Mesenchymal stem cell (in vitro differentiated cells and primary cell): ENCODE measurements at regions not wholly inside any gene's neighbourhood (a gene's known extent, or its start where the extent isn't known, plus 50 kb on each side); places are given as distances from the start of the nearest gene placed in this dataset.
A peak's percentile ranks its signal among the peaks of the same experiment; 100 is the strongest.
"Not testable (repeated sequence)": the region's sequence is repeated elsewhere in the genome, so short reads cannot be mapped to it uniquely, and the experiment has no call there.

Experiments used
- DNase-seq: peaks from one replicate; pipeline ENCODE4 v3.0.0-alpha.2; 2013
- H2AFZ ChIP-seq: one replicate; pipeline ENCODE4 v1.6.1; 2013; ENCODE audit warnings: low read depth, mild to moderate bottlenecking, control low read depth, inconsistent platforms, low read length, moderate library complexity
- H2AK5ac ChIP-seq: 2 replicates; pipeline ENCODE4 v1.6.1; 2013; ENCODE audit warnings: low read length, moderate library complexity, mild to moderate bottlenecking, inconsistent platforms; ENCODE audit not compliant: severe bottlenecking
- H2BK120ac ChIP-seq: one replicate; pipeline ENCODE4 v1.6.1; 2013; ENCODE audit warnings: low read depth, mild to moderate bottlenecking, inconsistent platforms, low read length, moderate library complexity
- H2BK12ac ChIP-seq, 2 experiments: one replicate each; pipeline ENCODE4 v1.6.1; 2013; ENCODE audit warnings: inconsistent platforms in 2 of 2, low read length in 2 of 2, mild to moderate bottlenecking in 2 of 2, moderate library complexity in 2 of 2, control low read depth in 1 of 2
- H2BK15ac ChIP-seq: one replicate; pipeline ENCODE4 v1.6.1; 2013; ENCODE audit warnings: mild to moderate bottlenecking, low read depth, inconsistent platforms; ENCODE audit not compliant: poor library complexity, severe bottlenecking
- H2BK5ac ChIP-seq: 2 replicates; pipeline ENCODE4 v1.6.1; 2013; ENCODE audit warnings: low read depth, mild to moderate bottlenecking, low read length, control low read depth, inconsistent platforms; ENCODE audit not compliant: poor library complexity, severe bottlenecking
- H3K14ac ChIP-seq, 2 experiments: one replicate each; pipeline ENCODE4 v1.6.1; 2013; ENCODE audit warnings: inconsistent platforms in 2 of 2, low read length in 2 of 2, control low read depth in 1 of 2, mild to moderate bottlenecking in 1 of 2, moderate library complexity in 1 of 2
- H3K18ac ChIP-seq, 2 experiments: one replicate each; pipeline ENCODE4 v1.6.1; 2013; ENCODE audit warnings: inconsistent platforms in 2 of 2, low read length in 2 of 2, control low read depth in 1 of 2, low read depth in 1 of 2, mild to moderate bottlenecking in 1 of 2
- H3K23ac ChIP-seq, 2 experiments: one replicate each; pipeline ENCODE4 v1.6.1; 2013; ENCODE audit warnings: inconsistent platforms in 2 of 2, low read length in 2 of 2, mild to moderate bottlenecking in 2 of 2, moderate library complexity in 2 of 2, control low read depth in 1 of 2
- H3K27ac ChIP-seq: 2 replicates; pipeline ENCODE4 v1.5.1; 2013; ENCODE audit warnings: mild to moderate bottlenecking, moderate library complexity, low read length, control low read depth, inconsistent platforms; ENCODE audit not compliant: poor library complexity, severe bottlenecking
- H3K27me3 ChIP-seq, 2 experiments: 2 replicates each; pipeline versions ENCODE4 v1.6.1 to v1.7.0; 2013; ENCODE audit warnings: low read length in 2 of 2, mild to moderate bottlenecking in 2 of 2, moderate library complexity in 2 of 2, control low read depth in 1 of 2, inconsistent platforms in 1 of 2; ENCODE audit not compliant: control insufficient read depth in 1 of 2, insufficient read depth in 1 of 2
- H3K36me3 ChIP-seq, 2 experiments: 2 replicates each; pipeline versions ENCODE4 v1.6.1 to v1.7.0; 2013; ENCODE audit warnings: low read length in 2 of 2, control low read depth in 1 of 2, inconsistent platforms in 1 of 2, low read depth in 1 of 2, mild to moderate bottlenecking in 1 of 2; ENCODE audit not compliant: insufficient read depth in 2 of 2, control insufficient read depth in 1 of 2
- H3K4ac ChIP-seq, 2 experiments: one replicate each; pipeline ENCODE4 v1.6.1; 2013; ENCODE audit warnings: inconsistent platforms in 2 of 2, low read length in 2 of 2, mild to moderate bottlenecking in 2 of 2, moderate library complexity in 2 of 2, control low read depth in 1 of 2, low read depth in 1 of 2
- H3K4me1 ChIP-seq: 2 replicates; pipeline ENCODE4 v1.6.1; 2013; ENCODE audit warnings: low read depth, low read length, control low read depth; ENCODE audit not compliant: control insufficient read depth, insufficient read depth
- H3K4me2 ChIP-seq: 2 replicates; pipeline ENCODE4 v1.6.1; 2013; ENCODE audit warnings: low read length, mild to moderate bottlenecking, inconsistent platforms; ENCODE audit not compliant: poor library complexity, severe bottlenecking
- H3K4me3 ChIP-seq, 2 experiments: 2 replicates each; pipeline versions ENCODE4 v1.5.1 to v1.7.0; 2013; ENCODE audit warnings: low read length in 2 of 2, mild to moderate bottlenecking in 2 of 2, control low read depth in 1 of 2, low read depth in 1 of 2; ENCODE audit not compliant: insufficient read depth in 1 of 2
- H3K79me1 ChIP-seq: replicated peaks from 2 replicates; pipeline ENCODE4 v1.6.1; 2013; ENCODE audit warnings: mild to moderate bottlenecking, control low read depth, low read length, inconsistent platforms; ENCODE audit not compliant: poor library complexity, severe bottlenecking
- H3K9ac ChIP-seq: 2 replicates; pipeline ENCODE4 v1.7.0; 2013; ENCODE audit warnings: mild to moderate bottlenecking, low read length, moderate library complexity
- H3K9me3 ChIP-seq: 2 replicates; pipeline ENCODE4 v1.7.0; 2013; ENCODE audit warnings: mild to moderate bottlenecking, low read length; ENCODE audit not compliant: control insufficient read depth
- H4K8ac ChIP-seq: one replicate; pipeline ENCODE4 v1.6.1; 2013; ENCODE audit warnings: inconsistent platforms, mild to moderate bottlenecking, low read length, moderate library complexity
- H4K91ac ChIP-seq: one replicate; pipeline ENCODE4 v1.6.1; 2013; ENCODE audit warnings: mild to moderate bottlenecking, low read length, inconsistent platforms
- WGBS: methylation state at CpG from one replicate; pipeline ENCODE4 v1.1.7; 2013; ENCODE audit warnings: mixed read lengths; 5-methylcytosine and 5-hydroxymethylcytosine counted together

GRCh38 chr12:131227641-131228040 lies 273.9 kb downstream of the ADGRD1 start:
- not testable (repeated sequence) for H4K91ac ChIP-seq, H2BK15ac ChIP-seq, H3K23ac ChIP-seq, H3K18ac ChIP-seq, H3K4me2 ChIP-seq, H2BK120ac ChIP-seq, H3K9ac ChIP-seq, H3K27ac ChIP-seq, H3K79me1 ChIP-seq, H2BK5ac ChIP-seq, H2AFZ ChIP-seq, H3K14ac ChIP-seq, H2BK12ac ChIP-seq, H3K4me1 ChIP-seq, H3K9me3 ChIP-seq, H3K4me3 ChIP-seq, H2AK5ac ChIP-seq, DNase-seq, H3K4ac ChIP-seq, H4K8ac ChIP-seq, H3K36me3 ChIP-seq
- H3K27me3 ChIP-seq: peaks cover 4 to 17% of the 10 kb centered on the region in 2 experiments
- 76% methylated on average over 4 of the region's 22 CpGs for WGBS

- not testable (repeated sequence) for H3K4me1 ChIP-seq, H3K4ac ChIP-seq, H3K9ac ChIP-seq, H2BK5ac ChIP-seq, H3K4me3 ChIP-seq, H3K23ac ChIP-seq, H2AK5ac ChIP-seq, DNase-seq, H2BK15ac ChIP-seq, H3K18ac ChIP-seq, H3K9me3 ChIP-seq, H2BK120ac ChIP-seq, H4K8ac ChIP-seq, H3K79me1 ChIP-seq, H3K36me3 ChIP-seq, H4K91ac ChIP-seq, H3K27ac ChIP-seq, H3K4me2 ChIP-seq, H3K14ac ChIP-seq, H2BK12ac ChIP-seq, H2AFZ ChIP-seq
- peaks cover 4 to 12% of the 10 kb centered on the region in 2 experiments for H3K27me3 ChIP-seq
- WGBS: 71% methylated on average over 3 of the region's 7 CpGs
Observed at GRCh38 chr12:131229079-131229425, 275.3 kb downstream of the ADGRD1 start.

GRCh38 chr12:131229426-131230339 lies 276.0 kb downstream of the ADGRD1 start:
- Histone ChIP-seq H3K23ac (no peak overlapping the region), H2BK15ac (no peak overlapping the region), H3K4me2 (no peak overlapping the region), H3K14ac (no peak overlapping the region), H2BK12ac (no peak overlapping the region), H4K8ac (no peak overlapping the region), H3K4me3 (no peak overlapping the region), H2BK5ac (no peak overlapping the region), H3K4me1 (no peaks in the 10 kb centered on the region), H2AK5ac (no peak overlapping the region), H3K36me3 (no peaks in the 10 kb centered on the region), H2AFZ (no peak overlapping the region), H4K91ac (no peak overlapping the region), H3K27me3 (peaks cover 4 to 12% of the 10 kb centered on the region in 2 experiments), H3K4ac (no peak overlapping the region), H3K27ac (no peak overlapping the region), H3K9ac (no peak overlapping the region), H2BK120ac (no peak overlapping the region), H3K18ac (no peak overlapping the region), H3K79me1 (no peaks in the 10 kb centered on the region), H3K9me3 (peaks cover 5% of the 10 kb centered on the region)
- WGBS: 29% methylated on average over 11 of the region's 17 CpGs
- no peak for DNase-seq

- H2BK12ac ChIP-seq: no peak overlapping the region
- H4K91ac ChIP-seq: no peak overlapping the region
- H3K27ac ChIP-seq: no peak overlapping the region
- H3K14ac ChIP-seq: no peak overlapping the region
- H3K4me3 ChIP-seq: peak overlapping the region in 1 of 2 experiments; percentile 14
- 78% methylated on average over 17 of the region's 17 CpGs for WGBS
- no peak overlapping the region for H3K23ac ChIP-seq
- H2AK5ac ChIP-seq: no peak overlapping the region
- no peak overlapping the region for H2AFZ ChIP-seq
- no peaks in the 10 kb centered on the region for H3K36me3 ChIP-seq
- peaks cover 5% of the 10 kb centered on the region for H3K9me3 ChIP-seq
- peaks cover 4 to 12% of the 10 kb centered on the region in 2 experiments for H3K27me3 ChIP-seq
- H3K9ac ChIP-seq: no peak overlapping the region
- no peak overlapping the region for H3K4me2 ChIP-seq
- H3K18ac ChIP-seq: no peak overlapping the region
- H2BK15ac ChIP-seq: no peak overlapping the region
- DNase-seq: no peak
- H2BK5ac ChIP-seq: no peak overlapping the region
- no peak overlapping the region for H2BK120ac ChIP-seq
- H3K79me1 ChIP-seq: no peaks in the 10 kb centered on the region
- H3K4me1 ChIP-seq: no peaks in the 10 kb centered on the region
- H3K4ac ChIP-seq: no peak overlapping the region
- no peak overlapping the region for H4K8ac ChIP-seq
Observed at GRCh38 chr12:131230340-131231031, 276.8 kb downstream of the ADGRD1 start.
